ENCODE measurements at regions not wholly inside any gene's neighbourhood (a gene's known extent, or its start where the extent isn't known, plus 50 kb on each side); places are given as distances from the start of the nearest gene placed in this dataset.

- no peak for TF ChIP-seq RARB (CRISPR knock-in tag; IDR thresholded peaks at IDR 0.05)
- TF ChIP-seq POU6F1 (CRISPR knock-in tag; IDR thresholded peaks at IDR 0.05; ENCODE audit: borderline replicate concordance, low read depth), result no peak
- no peak for TF ChIP-seq PATZ1 (CRISPR knock-in tag; IDR thresholded peaks at IDR 0.05; ENCODE audit: borderline replicate concordance)
- TF ChIP-seq TSHZ2 (CRISPR knock-in tag; IDR thresholded peaks at IDR 0.05), result no peak
- TF ChIP-seq ZFP30 (CRISPR knock-in tag; IDR thresholded peaks at IDR 0.05), result no peak
- TF ChIP-seq ZFP3 (CRISPR knock-in tag; IDR thresholded peaks at IDR 0.05), result no peak
- TF ChIP-seq CREB5 (CRISPR knock-in tag; IDR thresholded peaks at IDR 0.05; ENCODE audit: low read depth), result no peak
- no peak for TF ChIP-seq ZC3H10 (CRISPR knock-in tag; IDR thresholded peaks at IDR 0.05)
- no peak for TF ChIP-seq OSR1 (CRISPR knock-in tag; IDR thresholded peaks at IDR 0.05)
- no peak for TF ChIP-seq CSDC2 (CRISPR knock-in tag; IDR thresholded peaks at IDR 0.05)
- no peak for TF ChIP-seq ARNTL (CRISPR knock-in tag; IDR thresholded peaks at IDR 0.05; ENCODE audit: borderline replicate concordance, low read depth)
- TF ChIP-seq GLIS3 (CRISPR knock-in tag; IDR thresholded peaks at IDR 0.05), result no peak
- no peak for TF ChIP-seq BACH2 (CRISPR knock-in tag; IDR thresholded peaks at IDR 0.05; ENCODE audit: borderline replicate concordance)
Observed at GRCh38 chr1:232570007-232570406, 59.9 kb downstream of the SIPA1L2 start.
